Colonic mucosa (tissue), 4 donors: ENCODE measurements at regions not wholly inside any gene's neighbourhood (a gene's known extent, or its start where the extent isn't known, plus 50 kb on each side); places are given as distances from the start of the nearest gene placed in this dataset.

Experiments
- DNase-seq: peaks from one replicate; pipeline ENCODE4 v3.0.0-alpha.2; 2020
- H3K27ac ChIP-seq: fragments of 200-600 bp; one replicate; pipeline ENCODE4 v1.8.0; 2021
- H3K27me3 ChIP-seq: fragments of 200-600 bp; one replicate; pipeline ENCODE4 v1.8.0; 2021
- H3K36me3 ChIP-seq: fragments of 200-600 bp; one replicate; pipeline ENCODE4 v1.8.0; 2021
- H3K4me1 ChIP-seq: fragments of 200-600 bp; one replicate; pipeline ENCODE4 v1.8.0; 2021; ENCODE audit warnings: mild to moderate bottlenecking
- H3K4me3 ChIP-seq: fragments of 200-600 bp; one replicate; pipeline ENCODE4 v1.8.0; 2021
- H3K9ac ChIP-seq, 2 donors: one replicate each; pipeline ENCODE4 v1.7.0; 2013; ENCODE audit warnings: control low read depth in 2 of 2, low read depth in 2 of 2, low read length in 2 of 2
- H3K9me3 ChIP-seq: fragments of 200-600 bp; one replicate; pipeline ENCODE4 v1.8.0; 2021
- CTCF ChIP-seq: fragments of 200-600 bp; IDR thresholded peaks from one replicate; pipeline ENCODE4 v1.8.0; 2022; ENCODE audit warnings: antibody characterized with exemption, mild to moderate bottlenecking
- intact Hi-C: fragments of 100-400 bp; cut with DNase I; formaldehyde crosslinking; loops from one replicate; pipeline ENCODE4 v1.14.1; 2022
- donor health status: healthy.
- donor health status: DM: no; HTN: no; CAD: no.
- donor health status: DM: no; HTN: no; CAD: no.

DNA sequence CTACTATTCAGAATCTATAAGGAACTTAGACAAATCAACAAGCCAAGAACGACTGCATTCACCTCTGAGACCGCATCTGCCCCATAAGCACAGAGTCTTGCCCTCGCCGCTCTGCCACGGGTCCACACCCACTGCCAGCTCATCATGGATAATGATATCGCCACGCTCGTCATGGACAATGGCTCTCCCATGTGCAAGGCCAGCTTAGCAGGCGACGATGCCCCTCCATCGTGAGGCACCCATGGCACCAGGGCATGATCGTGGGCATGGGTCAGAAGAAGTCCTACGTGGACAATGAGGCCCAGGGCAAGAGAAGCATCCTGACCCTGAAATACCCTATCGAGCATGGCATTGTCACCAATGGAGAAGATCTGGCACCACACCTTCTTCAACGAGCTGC lies 92.1 kb upstream of the FXR1 start:
- DNase-seq = no peak

GRCh38 chr3:180825964-180826363 lies 86.5 kb upstream of the FXR1 start:
- Histone ChIP-seq H3K4me3 (no peak overlapping the region), H3K27ac (no peak overlapping the region), H3K4me1 (no peaks in the 10 kb centered on the region), H3K36me3 (no peaks in the 10 kb centered on the region), H3K9ac (no peak overlapping the region), H3K9me3 (no peaks in the 10 kb centered on the region), H3K27me3 (no peaks in the 10 kb centered on the region)
- TF ChIP-seq CTCF = no peak
- intact Hi-C loops = no loop called here
- no peak for DNase-seq

More for the DNA sequence above, 92.1 kb upstream of the FXR1 start:
- H3K27ac ChIP-seq = no peak overlapping the region
- intact Hi-C loops = no loop called here
- no peaks in the 10 kb centered on the region for H3K4me1 ChIP-seq
- no peak overlapping the region for H3K9ac ChIP-seq
- no peaks in the 10 kb centered on the region for H3K9me3 ChIP-seq
- H3K27me3 ChIP-seq = no peaks in the 10 kb centered on the region
- no peak overlapping the region for H3K4me3 ChIP-seq
- H3K36me3 ChIP-seq = no peaks in the 10 kb centered on the region
- TF ChIP-seq CTCF = no peak

- Histone ChIP-seq H3K36me3 (no peaks in the 10 kb centered on the region), H3K27ac (no peak overlapping the region), H3K9me3 (no peaks in the 10 kb centered on the region), H3K27me3 (no peaks in the 10 kb centered on the region), H3K4me3 (no peak overlapping the region), H3K4me1 (no peaks in the 10 kb centered on the region), H3K9ac (no peak overlapping the region)
- TF ChIP-seq CTCF = no peak
- DNase-seq = no peak
- intact Hi-C loops = no loop called here
Measured at GRCh38 chr3:180827171-180827570, 85.3 kb upstream of the FXR1 start.

DNA sequence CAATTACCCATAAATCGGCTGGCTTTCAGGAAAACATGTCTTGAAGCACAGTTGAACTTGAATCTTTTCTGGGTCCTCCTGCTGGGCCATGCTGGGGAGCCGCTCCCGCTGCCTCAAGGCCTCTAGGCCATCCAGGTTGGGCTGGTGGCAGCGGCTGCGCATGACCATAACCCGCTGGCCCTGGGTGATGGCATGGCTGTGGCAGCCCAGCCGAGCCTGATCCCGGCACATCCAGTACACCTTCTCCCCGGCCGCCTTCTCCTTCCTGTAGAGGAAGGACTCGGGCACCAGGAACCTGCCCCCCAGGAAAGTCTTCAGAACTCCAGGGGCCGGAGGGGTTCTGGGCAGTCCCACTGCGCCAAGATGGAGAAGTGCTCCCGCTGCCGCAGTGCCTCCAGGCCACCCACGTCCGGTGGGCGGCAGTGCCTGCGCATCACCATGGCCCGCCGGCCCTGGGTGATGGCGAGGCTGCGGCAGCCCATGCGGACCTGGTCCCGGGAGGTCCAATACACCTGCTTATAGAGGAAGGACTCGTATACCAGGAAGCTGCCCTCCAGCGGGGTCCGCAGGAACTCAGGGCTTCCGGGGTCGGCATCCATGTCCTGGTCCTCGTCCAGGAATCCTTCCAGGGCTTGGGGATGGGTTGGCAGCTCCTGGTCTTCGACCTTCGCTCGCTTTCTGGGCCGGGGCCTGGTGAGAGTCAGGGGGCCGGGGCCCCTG lies 84.3 kb upstream of the FXR1 start:
- no peaks in the 10 kb centered on the region for H3K36me3 ChIP-seq
- H3K9me3 ChIP-seq = no peaks in the 10 kb centered on the region
- no peak overlapping the region for H3K27ac ChIP-seq
- H3K27me3 ChIP-seq = no peaks in the 10 kb centered on the region
- DNase-seq = no peak
- H3K4me3 ChIP-seq = no peak overlapping the region
- intact Hi-C loops = no loop called here
- no peak for TF ChIP-seq CTCF
- no peaks in the 10 kb centered on the region for H3K4me1 ChIP-seq
- no peak overlapping the region for H3K9ac ChIP-seq

DNA sequence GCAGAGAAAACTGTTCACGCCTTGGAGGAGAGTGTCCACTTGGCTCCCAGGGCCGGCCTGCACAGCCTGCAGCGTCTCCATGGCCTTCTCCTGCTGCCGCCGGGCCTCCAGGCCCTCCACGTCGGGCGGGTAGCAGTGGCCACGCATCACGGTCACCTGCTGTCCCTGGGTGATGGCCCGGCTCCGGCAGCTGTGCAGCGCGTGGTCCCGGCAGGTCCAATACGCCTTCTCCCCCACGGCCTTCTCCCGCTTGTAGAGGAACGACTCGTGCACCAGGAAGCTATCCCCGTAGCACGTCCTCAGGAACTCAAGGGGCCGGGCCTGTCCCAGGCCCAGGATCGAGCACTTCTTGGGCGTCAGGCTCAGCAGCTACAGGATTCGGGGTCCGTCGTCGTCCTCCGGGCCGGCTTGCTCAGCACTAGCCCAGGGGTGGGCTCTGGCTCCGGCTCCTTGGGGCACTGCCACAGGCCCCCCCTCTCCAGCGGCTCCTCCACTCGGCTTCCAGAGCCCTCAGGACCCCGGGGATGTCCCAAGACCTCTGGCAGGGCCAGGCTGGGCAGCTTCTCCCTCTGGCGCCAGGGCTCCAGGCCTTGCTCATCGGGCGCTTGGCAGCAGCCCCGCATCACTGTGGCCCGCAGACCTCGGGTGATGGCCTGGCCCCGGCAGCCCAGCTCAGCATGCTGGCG lies 83.6 kb upstream of the FXR1 start:
- no peak for DNase-seq
- Histone ChIP-seq H3K36me3 (no peaks in the 10 kb centered on the region), H3K4me1 (no peaks in the 10 kb centered on the region), H3K9me3 (no peaks in the 10 kb centered on the region), H3K4me3 (no peak overlapping the region), H3K27me3 (no peaks in the 10 kb centered on the region), H3K9ac (no peak overlapping the region), H3K27ac (no peak overlapping the region)
- TF ChIP-seq CTCF = no peak
- intact Hi-C loops = no loop called here
